ENCODE measurements at regions not wholly inside any gene's neighbourhood (a gene's known extent, or its start where the extent isn't known, plus 50 kb on each side); places are given as distances from the start of the nearest gene placed in this dataset.

DNA sequence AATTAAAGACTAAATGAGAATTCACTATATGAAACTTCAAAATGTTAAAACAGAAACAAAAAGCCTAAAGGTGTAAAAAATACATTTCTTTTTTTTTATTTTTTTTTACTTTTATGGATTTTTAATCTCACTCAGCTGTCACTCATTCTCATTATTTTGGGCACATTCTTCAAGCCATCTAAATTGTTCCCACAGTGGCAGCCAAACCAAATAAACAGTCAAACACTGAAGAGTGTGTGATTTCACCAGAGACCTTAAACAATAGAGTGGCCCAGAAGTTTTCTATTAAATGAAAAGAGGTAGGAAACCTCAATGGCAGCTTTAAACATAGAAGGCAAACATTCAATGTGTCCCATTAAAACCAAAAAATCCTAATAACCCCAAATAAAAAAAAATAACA lies 616.1 kb downstream of the OTOL1 start:
- TF ChIP-seq, protein P1, sequence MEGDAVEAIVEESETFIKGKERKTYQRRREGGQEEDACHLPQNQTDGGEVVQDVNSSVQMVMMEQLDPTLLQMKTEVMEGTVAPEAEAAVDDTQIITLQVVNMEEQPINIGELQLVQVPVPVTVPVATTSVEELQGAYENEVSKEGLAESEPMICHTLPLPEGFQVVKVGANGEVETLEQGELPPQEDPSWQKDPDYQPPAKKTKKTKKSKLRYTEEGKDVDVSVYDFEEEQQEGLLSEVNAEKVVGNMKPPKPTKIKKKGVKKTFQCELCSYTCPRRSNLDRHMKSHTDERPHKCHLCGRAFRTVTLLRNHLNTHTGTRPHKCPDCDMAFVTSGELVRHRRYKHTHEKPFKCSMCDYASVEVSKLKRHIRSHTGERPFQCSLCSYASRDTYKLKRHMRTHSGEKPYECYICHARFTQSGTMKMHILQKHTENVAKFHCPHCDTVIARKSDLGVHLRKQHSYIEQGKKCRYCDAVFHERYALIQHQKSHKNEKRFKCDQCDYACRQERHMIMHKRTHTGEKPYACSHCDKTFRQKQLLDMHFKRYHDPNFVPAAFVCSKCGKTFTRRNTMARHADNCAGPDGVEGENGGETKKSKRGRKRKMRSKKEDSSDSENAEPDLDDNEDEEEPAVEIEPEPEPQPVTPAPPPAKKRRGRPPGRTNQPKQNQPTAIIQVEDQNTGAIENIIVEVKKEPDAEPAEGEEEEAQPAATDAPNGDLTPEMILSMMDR (IDR thresholded peaks at IDR 0.05) = no peak
- TF ChIP-seq POLR2A (IDR thresholded peaks at IDR 0.05) = no peak

Data from gastroesophageal sphincter (tissue), 3 donors.